ENCODE measurements at regions not wholly inside any gene's neighbourhood (a gene's known extent, or its start where the extent isn't known, plus 50 kb on each side); places are given as distances from the start of the nearest gene placed in this dataset.

- Histone ChIP-seq H3K79me2 (ENCODE audit: control insufficient read depth, insufficient read depth, low read length) (no peaks in the 10 kb centered on the region), H2AFZ (ENCODE audit: low read length) (no peak overlapping the region), H3K36me3 (ENCODE audit: control insufficient read depth, insufficient read depth, low read length) (no peaks in the 10 kb centered on the region), H3K9ac (ENCODE audit: insufficient read depth, low read length) (no peak overlapping the region), H3K27ac (ENCODE audit: insufficient read depth, low read length) (no peak overlapping the region), H3K27me3 (ENCODE audit: control insufficient read depth, insufficient read depth, low read length) (no peaks in the 10 kb centered on the region), H3K4me2 (ENCODE audit: extremely low read depth, insufficient read depth, low read length) (no peak overlapping the region), H4K20me1 (ENCODE audit: control insufficient read depth, extremely low read depth, insufficient read depth, low read length) (no peaks in the 10 kb centered on the region), H3K9me3 (ENCODE audit: control insufficient read depth, insufficient read depth, low read depth, low read length) (no peaks in the 10 kb centered on the region), H3K4me3 (replicated peaks in 1 of 4; ENCODE audit: control extremely low read depth in 1 of 4, insufficient read depth in 1 of 4, low read depth in 3 of 4, low read length in 4 of 4) (no peak overlapping the region), H3K4me1 (ENCODE audit: control insufficient read depth, extremely low read depth, insufficient read depth, low read length) (no peaks in the 10 kb centered on the region)
- DNase-seq (ENCODE audit: low read depth in 2 of 2), result no peak
- no peak for TF ChIP-seq CTCF (conservative IDR thresholded peaks at IDR 0.05 in 1 of 2, IDR thresholded peaks at IDR 0.05 in 1 of 2; ENCODE audit: low read depth in 1 of 2, low read length in 2 of 2)
- TF ChIP-seq EZH2 (IDR thresholded peaks at IDR 0.05; ENCODE audit: low read length, missing control alignments), result no peak
These were observed 347.9 kb downstream of the FGF9 start for GRCh38 chr13:22018836-22019210.

- H3K27me3 ChIP-seq (ENCODE audit: control insufficient read depth, insufficient read depth, low read length), result no peaks in the 10 kb centered on the region
- TF ChIP-seq CTCF (conservative IDR thresholded peaks at IDR 0.05 in 1 of 2, IDR thresholded peaks at IDR 0.05 in 1 of 2; ENCODE audit: low read depth in 1 of 2, low read length in 2 of 2), result no peak
- TF ChIP-seq EZH2 (IDR thresholded peaks at IDR 0.05; ENCODE audit: low read length, missing control alignments), result no peak
- no peak overlapping the region for H3K27ac ChIP-seq (ENCODE audit: insufficient read depth, low read length)
- no peaks in the 10 kb centered on the region for H3K79me2 ChIP-seq (ENCODE audit: control insufficient read depth, insufficient read depth, low read length)
- H4K20me1 ChIP-seq (ENCODE audit: control insufficient read depth, extremely low read depth, insufficient read depth, low read length), result no peaks in the 10 kb centered on the region
- no peaks in the 10 kb centered on the region for H3K4me1 ChIP-seq (ENCODE audit: control insufficient read depth, extremely low read depth, insufficient read depth, low read length)
- no peaks in the 10 kb centered on the region for H3K9me3 ChIP-seq (ENCODE audit: control insufficient read depth, insufficient read depth, low read depth, low read length)
- H3K4me3 ChIP-seq (replicated peaks in 1 of 4; ENCODE audit: control extremely low read depth in 1 of 4, insufficient read depth in 1 of 4, low read depth in 3 of 4, low read length in 4 of 4), result no peak overlapping the region
- no peak for DNase-seq (ENCODE audit: low read depth in 2 of 2)
- H3K4me2 ChIP-seq (ENCODE audit: extremely low read depth, insufficient read depth, low read length), result no peak overlapping the region
- H3K36me3 ChIP-seq (ENCODE audit: control insufficient read depth, insufficient read depth, low read length), result no peaks in the 10 kb centered on the region
- H3K9ac ChIP-seq (ENCODE audit: insufficient read depth, low read length), result no peak overlapping the region
- H2AFZ ChIP-seq (ENCODE audit: low read length), result no peak overlapping the region
These were observed 353.6 kb downstream of the FGF9 start for GRCh38 chr13:22024381-22024994.

GRCh38 chr13:22027566-22027965 lies 356.7 kb downstream of the FGF9 start:
- Histone ChIP-seq H3K9me3 (ENCODE audit: control insufficient read depth, insufficient read depth, low read depth, low read length) (no peaks in the 10 kb centered on the region), H3K79me2 (ENCODE audit: control insufficient read depth, insufficient read depth, low read length) (no peaks in the 10 kb centered on the region), H3K4me3 (replicated peaks in 1 of 4; ENCODE audit: control extremely low read depth in 1 of 4, insufficient read depth in 1 of 4, low read depth in 3 of 4, low read length in 4 of 4) (no peak overlapping the region), H2AFZ (ENCODE audit: low read length) (no peak overlapping the region), H3K36me3 (ENCODE audit: control insufficient read depth, insufficient read depth, low read length) (no peaks in the 10 kb centered on the region), H3K27me3 (ENCODE audit: control insufficient read depth, insufficient read depth, low read length) (no peaks in the 10 kb centered on the region), H3K9ac (ENCODE audit: insufficient read depth, low read length) (no peak overlapping the region), H3K4me2 (ENCODE audit: extremely low read depth, insufficient read depth, low read length) (no peak overlapping the region), H4K20me1 (ENCODE audit: control insufficient read depth, extremely low read depth, insufficient read depth, low read length) (no peaks in the 10 kb centered on the region), H3K27ac (ENCODE audit: insufficient read depth, low read length) (no peak overlapping the region), H3K4me1 (ENCODE audit: control insufficient read depth, extremely low read depth, insufficient read depth, low read length) (no peaks in the 10 kb centered on the region)
- TF ChIP-seq EZH2 (IDR thresholded peaks at IDR 0.05; ENCODE audit: low read length, missing control alignments), result no peak
- no peak for TF ChIP-seq CTCF (conservative IDR thresholded peaks at IDR 0.05 in 1 of 2, IDR thresholded peaks at IDR 0.05 in 1 of 2; ENCODE audit: low read depth in 1 of 2, low read length in 2 of 2)
- DNase-seq (ENCODE audit: low read depth in 2 of 2), result no peak
